ENCODE measurements at regions not wholly inside any gene's neighbourhood (a gene's known extent, or its start where the extent isn't known, plus 50 kb on each side); places are given as distances from the start of the nearest gene placed in this dataset.
"Not testable (repeated sequence)": the region's sequence is repeated elsewhere in the genome, so short reads cannot be mapped to it uniquely, and the experiment has no call there.

DNA sequence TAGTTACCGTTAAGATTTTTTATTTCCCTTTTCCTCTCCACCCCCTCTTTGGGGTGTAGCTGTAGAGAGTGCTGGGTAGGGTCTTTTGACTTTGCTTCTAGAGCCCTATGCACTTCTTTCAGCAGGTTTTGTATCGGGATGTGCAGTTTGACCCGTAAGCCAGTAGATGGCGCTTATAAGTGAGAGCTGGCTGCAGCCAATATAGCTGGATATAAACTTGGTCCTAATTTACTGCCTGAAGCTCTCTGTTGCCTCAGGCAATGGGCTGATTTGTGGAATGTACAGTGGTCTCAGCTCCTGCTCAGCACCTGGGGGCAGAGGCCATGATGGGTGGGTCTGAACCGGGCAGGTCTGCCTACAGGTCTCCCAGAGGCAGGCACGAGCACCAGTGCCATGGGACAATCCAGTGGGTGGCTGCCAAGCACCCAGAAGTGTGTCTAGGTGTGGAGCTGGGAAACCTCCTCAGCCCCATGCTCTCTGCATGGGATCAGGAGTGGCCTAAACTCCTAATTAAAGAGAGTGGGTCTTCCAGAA is 146.5 kb downstream of the SPANXN1 start:
- DNase-seq = no peak

DNA sequence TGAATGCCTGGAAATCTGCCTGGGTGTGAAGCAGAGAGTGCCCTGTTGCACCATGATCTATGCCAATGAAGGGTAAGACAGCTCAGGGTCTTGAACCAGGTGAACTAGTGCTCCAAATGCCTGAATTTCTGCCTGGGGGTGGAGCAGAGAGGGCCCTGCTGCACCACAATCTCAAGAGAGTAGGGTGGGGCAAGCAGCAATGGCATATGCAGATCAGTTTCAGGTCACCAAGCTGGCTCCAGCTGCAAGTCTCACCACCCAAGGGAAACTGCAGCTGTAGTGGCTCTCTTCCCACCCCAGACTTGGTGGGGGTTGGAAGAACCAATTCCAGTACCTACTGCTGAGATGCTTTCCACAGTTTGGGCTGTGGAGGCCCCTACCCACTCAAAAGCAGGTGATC is 147.0 kb downstream of the SPANXN1 start:
- DNase-seq = no peak

DNA sequence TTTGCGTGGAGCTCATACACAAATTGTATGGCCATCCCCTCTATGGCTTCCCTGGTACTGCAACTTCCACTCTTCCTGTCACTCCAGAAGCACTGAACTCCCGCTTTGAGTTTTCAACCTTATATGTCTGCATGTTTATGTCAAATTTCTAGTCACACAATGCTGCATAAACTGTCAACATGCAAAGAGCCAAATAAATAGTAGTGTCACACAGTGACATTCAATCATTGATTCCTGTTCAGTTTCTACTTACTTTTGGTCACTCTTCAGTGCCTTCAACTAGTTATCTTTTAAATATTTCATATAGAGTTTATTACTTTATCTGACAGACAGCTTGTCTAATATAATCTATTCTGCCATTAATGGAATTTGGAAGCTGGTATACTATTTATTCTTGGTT is 149.3 kb downstream of the SPANXN1 start:
- no peak for DNase-seq

- peak; percentile 9 for DNase-seq
These were observed 157.7 kb downstream of the SPANXN1 start for GRCh38 chrX:145405012-145405411.

DNA sequence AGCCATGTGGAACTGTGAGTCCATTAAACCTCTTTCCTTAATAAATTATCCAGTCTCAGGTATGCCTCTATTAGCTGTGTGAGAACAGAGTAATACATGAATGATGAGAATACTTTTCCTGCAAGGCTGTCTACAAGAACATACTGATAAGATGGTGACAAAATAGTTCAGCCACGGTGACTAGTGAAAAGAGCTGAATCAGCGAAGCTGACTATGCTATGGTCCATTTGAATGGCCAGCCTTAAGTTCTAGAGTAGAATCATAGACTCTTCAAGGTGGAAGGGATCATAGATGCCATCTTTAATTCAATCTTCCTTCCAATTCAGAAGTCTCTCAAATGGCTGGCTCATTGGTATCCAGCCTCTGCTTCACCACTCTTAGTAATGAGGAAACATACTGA is 163.3 kb downstream of the SPANXN1 start:
- DNase-seq = no peak

GRCh38 chrX:145436211-145436610 is 188.9 kb downstream of the SPANXN1 start:
- not testable (repeated sequence) for DNase-seq

- DNase-seq = no peak
These were observed 217.3 kb downstream of the SPANXN1 start for GRCh38 chrX:145464650-145465049.

DNA sequence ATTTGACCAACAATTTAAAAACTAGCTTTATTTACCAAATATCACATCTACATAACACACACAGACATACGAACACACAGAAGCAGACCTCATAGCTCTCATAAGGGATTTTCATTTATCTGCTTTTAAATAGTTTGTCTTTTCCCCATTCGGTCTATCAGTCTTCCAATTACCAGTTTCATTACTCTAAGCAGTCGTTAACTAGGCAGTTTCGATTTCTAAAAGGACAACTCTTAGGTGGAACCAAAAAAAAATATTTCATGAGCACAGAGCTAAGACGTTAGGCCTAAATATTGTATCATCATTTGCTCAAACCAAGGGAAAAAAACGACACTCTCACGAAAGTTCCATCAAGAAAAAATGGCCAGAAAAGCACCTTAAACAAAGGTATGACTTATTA is 228.4 kb downstream of the SPANXN1 start:
- no peak for DNase-seq

DNA sequence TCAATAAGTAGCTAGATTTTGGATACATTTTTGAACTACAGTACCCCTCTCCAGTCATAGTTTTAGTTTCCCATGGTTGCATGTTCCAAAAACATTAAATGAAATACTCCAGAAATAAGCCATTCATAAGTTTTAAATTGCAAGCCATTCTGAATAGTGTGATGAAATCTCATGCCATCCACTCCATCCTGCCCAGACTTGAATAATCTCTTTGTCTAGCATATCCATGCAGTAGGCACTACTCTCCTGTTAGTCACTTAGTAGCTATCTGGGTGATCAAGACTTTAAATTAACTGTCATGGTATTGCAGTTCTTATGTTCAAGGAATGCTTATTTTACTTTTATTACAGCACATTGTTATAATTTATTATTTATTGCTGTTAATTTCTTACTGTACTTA is 237.4 kb downstream of the SPANXN1 start:
- no peak for DNase-seq

DNA sequence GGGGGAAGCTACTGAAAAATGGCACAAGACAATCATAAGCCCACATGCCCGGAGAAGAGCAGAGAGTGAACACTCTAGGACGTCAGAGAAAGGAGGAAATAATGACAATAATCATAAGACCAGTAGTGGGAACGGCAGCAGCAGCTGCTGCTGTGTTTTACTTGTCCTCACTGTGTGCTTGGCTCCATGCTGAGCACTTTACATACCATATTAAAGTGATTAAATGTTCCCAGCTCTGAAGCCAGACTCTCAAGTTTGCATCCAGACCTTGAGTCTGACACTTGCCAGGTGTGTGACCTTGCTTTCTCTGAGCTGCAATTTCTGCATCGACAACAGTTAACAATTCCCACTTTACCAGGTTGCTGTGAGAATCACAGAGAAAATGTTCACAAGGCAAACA is 255.4 kb downstream of the SPANXN1 start:
- no peak for DNase-seq

GRCh38 chrX:145506214-145506613 is 258.9 kb downstream of the SPANXN1 start:
- no peak for DNase-seq

DNA sequence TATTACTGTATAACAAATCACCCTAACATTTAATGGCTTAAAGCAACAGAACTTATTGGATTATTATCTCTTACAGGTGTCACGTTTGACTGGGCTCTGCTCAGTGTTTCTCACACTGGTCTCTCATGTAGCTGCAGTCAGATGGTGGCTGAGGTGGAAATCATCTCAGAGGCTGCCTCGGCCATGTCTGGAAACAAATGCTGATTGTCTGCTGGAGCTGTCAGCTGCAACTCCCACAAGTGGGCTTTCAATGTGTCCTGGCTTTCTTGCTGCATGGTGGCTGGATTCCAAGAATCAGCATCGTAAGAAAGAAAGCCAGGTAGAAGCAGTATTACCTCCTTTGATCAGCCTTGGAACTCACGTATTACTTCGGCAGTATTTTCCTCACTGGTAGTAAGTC is 277.6 kb downstream of the SPANXN1 start:
- DNase-seq = no peak

DNA sequence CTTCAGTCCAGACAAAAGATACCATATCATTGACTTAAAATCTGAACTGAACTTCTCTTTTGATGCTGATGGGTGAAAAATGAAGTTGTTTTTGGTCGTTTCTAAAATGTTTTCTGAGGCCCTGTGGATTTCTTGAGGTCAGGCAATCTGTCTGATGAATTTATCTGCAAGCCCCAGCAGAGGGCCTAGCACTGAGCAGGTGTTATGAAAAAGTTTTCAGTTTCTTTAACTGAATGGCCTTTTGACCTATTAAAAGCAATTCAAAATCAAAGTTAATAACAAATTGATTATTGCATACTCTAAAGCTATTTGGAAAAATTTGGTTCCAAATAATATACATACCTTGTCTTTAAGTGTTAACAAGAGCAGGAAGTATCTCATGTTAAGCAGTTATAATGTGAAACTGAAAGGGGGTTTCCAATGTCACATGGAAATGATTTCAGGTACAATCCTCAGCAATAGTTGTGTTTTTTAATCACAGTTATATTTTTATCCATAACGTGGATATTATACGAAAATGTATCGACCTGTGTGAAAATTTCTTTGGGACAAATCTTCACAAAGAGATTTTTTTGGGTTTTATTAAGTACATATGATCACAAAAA is 285.0 kb downstream of the SPANXN1 start:
- no peak for DNase-seq

- no peak for DNase-seq
These were observed 284.1 kb upstream of the SLITRK2 start for GRCh38 chrX:145533534-145533933.

DNA sequence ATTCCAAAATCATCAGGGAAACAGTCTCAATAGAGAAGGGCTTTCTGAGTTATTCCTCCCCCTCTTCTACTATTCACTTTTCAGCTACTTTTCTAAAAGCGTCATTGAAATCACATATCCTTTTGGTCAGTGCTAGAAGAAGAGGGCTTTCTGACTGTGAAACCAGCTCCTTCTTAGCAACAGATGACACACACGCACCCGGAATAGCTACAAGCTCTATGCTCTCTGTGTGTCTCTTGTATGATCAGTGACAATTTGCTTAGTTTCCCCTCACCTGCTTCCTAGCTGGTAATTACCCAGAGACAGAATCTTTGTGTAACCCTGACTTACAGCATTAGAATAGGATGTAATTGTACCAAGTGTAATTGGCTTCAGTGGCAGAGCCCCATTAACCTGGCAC is 268.1 kb upstream of the SLITRK2 start:
- DNase-seq = no peak

GRCh38 chrX:145552643-145553042 is 265.0 kb upstream of the SLITRK2 start:
- DNase-seq = no peak

DNA sequence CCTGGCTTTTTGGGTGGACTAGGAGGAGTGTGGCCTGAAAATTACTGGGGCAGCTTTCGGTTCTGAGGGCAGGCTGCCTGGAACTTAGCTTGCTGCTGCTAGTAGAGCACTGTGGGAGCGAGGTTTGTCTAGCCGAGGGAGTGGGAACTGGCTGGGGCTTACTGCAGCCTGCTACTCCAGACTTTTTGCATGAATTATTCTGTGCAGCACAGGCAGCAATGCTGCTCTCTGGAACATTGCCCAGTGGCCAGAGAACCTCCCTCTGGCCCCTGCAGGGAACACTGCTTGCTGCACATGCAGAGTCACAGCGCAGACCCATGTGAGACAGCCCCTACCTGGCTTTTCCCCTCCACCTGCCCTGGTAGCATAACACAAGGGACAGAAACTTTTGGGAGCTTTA is 263.9 kb upstream of the SLITRK2 start:
- DNase-seq = no peak

- DNase-seq = no peak
These were observed 254.5 kb upstream of the SLITRK2 start for GRCh38 chrX:145563159-145563558.

GRCh38 chrX:145609951-145610511 is 207.6 kb upstream of the SLITRK2 start:
- no peak for DNase-seq

DNA sequence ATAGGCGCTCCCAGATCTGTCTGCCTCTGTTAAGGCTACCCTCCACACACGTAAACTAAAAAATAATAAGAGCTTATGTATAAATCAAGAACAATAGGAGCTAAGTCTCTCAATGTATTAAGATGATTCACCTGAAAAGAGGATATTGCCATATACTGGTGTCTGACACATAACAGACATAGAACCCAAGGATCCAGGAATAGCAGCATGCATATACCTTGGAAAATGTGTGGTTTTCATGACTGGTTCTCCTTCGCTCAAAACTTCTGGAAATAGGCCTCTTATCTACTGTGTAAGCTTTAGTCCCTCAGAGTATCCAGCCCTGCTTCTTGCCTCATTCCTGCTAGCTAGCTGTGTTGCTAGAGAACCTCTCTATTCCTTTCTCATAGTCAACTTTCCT is 203.7 kb upstream of the SLITRK2 start:
- no peak for DNase-seq

GRCh38 chrX:145620666-145621065 is 197.0 kb upstream of the SLITRK2 start:
- DNase-seq = no peak

DNA sequence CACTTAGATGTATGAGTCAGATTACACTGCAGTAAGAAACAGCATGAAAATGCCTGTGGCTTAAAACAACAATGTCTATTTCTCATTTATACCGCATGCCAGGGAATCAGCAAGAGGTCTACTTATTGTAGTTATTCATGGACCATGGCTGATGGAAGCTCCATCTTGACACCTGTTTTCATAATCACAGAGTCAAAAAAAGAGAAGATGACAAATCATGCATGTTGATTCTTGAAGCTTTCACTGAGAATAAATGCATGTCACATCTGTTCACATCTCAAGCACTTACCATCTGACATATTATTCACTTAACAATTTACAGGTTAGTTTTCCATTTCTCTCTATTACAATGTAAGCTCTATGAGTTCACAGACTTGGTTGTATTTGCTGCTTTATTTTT is 194.2 kb upstream of the SLITRK2 start:
- DNase-seq = no peak

- DNase-seq = no peak
These were observed 187.5 kb upstream of the SLITRK2 start for GRCh38 chrX:145630081-145630480.

DNA sequence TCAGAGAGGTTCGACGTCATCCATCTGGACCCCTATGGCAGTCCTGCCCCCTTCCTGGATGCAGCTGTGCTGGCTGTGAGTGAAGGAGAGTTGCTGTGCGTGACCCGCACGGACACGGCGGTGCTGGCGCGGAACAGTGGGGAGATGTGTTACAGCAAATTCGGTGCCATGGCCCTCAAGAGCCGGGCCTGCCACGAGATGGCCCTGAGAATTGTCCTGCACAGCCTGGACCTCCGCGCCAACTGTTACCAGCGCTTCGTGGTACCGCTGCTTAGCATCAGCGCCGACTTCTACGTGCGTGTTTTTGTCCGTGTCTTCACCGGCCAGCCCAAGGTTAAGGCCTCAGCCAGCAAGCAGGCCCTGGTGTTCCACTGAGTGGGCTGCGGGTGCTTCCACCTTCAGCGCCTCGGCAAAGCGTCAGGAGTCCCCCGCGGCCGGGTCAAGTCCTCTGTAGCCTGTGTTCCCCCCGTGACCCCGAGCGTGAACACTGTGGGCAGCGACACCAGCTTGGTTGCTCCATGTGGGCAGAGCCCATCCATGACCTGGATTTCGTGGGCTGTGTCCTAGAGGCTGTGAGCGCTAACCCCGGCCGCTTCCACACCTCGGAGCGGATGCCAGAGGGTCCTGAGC is 186.7 kb upstream of the SLITRK2 start:
- DNase-seq = no peak
